Astrocyte (in vitro differentiated cells and primary cell): ENCODE measurements at regions not wholly inside any gene's neighbourhood (a gene's known extent, or its start where the extent isn't known, plus 50 kb on each side); places are given as distances from the start of the nearest gene placed in this dataset.

Experiments
- DNase-seq: peaks from one replicate; pipeline ENCODE4 v3.0.0-alpha.2; 2010; ENCODE audit warnings: low read depth
- FAIRE-seq: peaks from 2 replicates; lab custom pipeline; 2011; peaks lifted over from hg19 to GRCh38; lab: Jason Lieb, UNC
- H2AFZ ChIP-seq: 2 replicates; pipeline ENCODE4 v1.6.0; 2012; ENCODE audit warnings: low read depth, low read length, inconsistent platforms
- H3K27ac ChIP-seq: 2 replicates; pipeline ENCODE4 v1.5.1; 2011; ENCODE audit warnings: low read depth, low read length, inconsistent platforms
- H3K27me3 ChIP-seq: 2 replicates; pipeline ENCODE4 v1.6.0; 2011; ENCODE audit warnings: low read length, inconsistent platforms; ENCODE audit not compliant: insufficient read depth
- H3K36me3 ChIP-seq: 2 replicates; pipeline ENCODE4 v1.5.1; 2011; ENCODE audit warnings: low read length, inconsistent platforms; ENCODE audit not compliant: insufficient read depth
- H3K4me1 ChIP-seq: 2 replicates; pipeline ENCODE4 v1.5.1; 2011; ENCODE audit warnings: low read length, inconsistent platforms; ENCODE audit not compliant: insufficient read depth
- H3K4me2 ChIP-seq: 2 replicates; pipeline ENCODE4 v1.6.0; 2012; ENCODE audit warnings: low read length, inconsistent platforms
- H3K4me3 ChIP-seq: 2 replicates; pipeline ENCODE4 v1.5.1; 2011; ENCODE audit warnings: low read depth, mild to moderate bottlenecking, low read length, inconsistent platforms; ENCODE audit not compliant: insufficient read depth
- H3K79me2 ChIP-seq: 2 replicates; pipeline ENCODE4 v1.6.0; 2012; ENCODE audit warnings: mild to moderate bottlenecking, low read length, inconsistent platforms; ENCODE audit not compliant: insufficient read depth
- H3K9ac ChIP-seq: 2 replicates; pipeline ENCODE4 v1.6.0; 2012; ENCODE audit warnings: mild to moderate bottlenecking, low read length, inconsistent platforms
- H3K9me3 ChIP-seq: 2 replicates; pipeline ENCODE4 v1.5.1; 2012; ENCODE audit warnings: low read depth, mild to moderate bottlenecking, low read length, inconsistent platforms; ENCODE audit not compliant: insufficient read depth
- H4K20me1 ChIP-seq: 2 replicates; pipeline ENCODE4 v1.6.0; 2012; ENCODE audit warnings: low read length, inconsistent platforms; ENCODE audit not compliant: insufficient read depth
- H3K27ac Mint-ChIP-seq: one replicate; pipeline ENCODE4 v1.8.0; 2021; ENCODE audit warnings: mild to moderate bottlenecking, mixed read lengths; ENCODE audit not compliant: unreplicated experiment
- H3K27me3 Mint-ChIP-seq: one replicate; pipeline ENCODE4 v1.8.0; 2021; ENCODE audit warnings: low read depth, mixed read lengths; ENCODE audit not compliant: unreplicated experiment
- H3K36me3 Mint-ChIP-seq: one replicate; pipeline ENCODE4 v1.8.0; 2021; ENCODE audit warnings: low read depth, mixed read lengths; ENCODE audit not compliant: unreplicated experiment
- H3K4me1 Mint-ChIP-seq: one replicate; pipeline ENCODE4 v1.8.0; 2021; ENCODE audit warnings: low read depth, mixed read lengths; ENCODE audit not compliant: unreplicated experiment
- H3K4me3 Mint-ChIP-seq: one replicate; pipeline ENCODE4 v1.8.0; 2021; ENCODE audit warnings: mild to moderate bottlenecking, moderate library complexity, mixed read lengths; ENCODE audit not compliant: unreplicated experiment
- H3K9me3 Mint-ChIP-seq: one replicate; pipeline ENCODE4 v1.8.0; 2021; ENCODE audit warnings: mild to moderate bottlenecking, mixed read lengths; ENCODE audit not compliant: unreplicated experiment
- CTCF ChIP-seq: IDR thresholded peaks from 2 replicates; pipeline ENCODE4 v1.5.1; 2011; ENCODE audit warnings: low read depth, mild to moderate bottlenecking, inconsistent platforms, low read length, moderate library complexity; ENCODE audit not compliant: insufficient read depth
- EZH2 ChIP-seq: IDR thresholded peaks from 2 replicates; pipeline ENCODE4 v1.6.1; 2012; ENCODE audit warnings: mild to moderate bottlenecking, low read length, inconsistent platforms; ENCODE audit not compliant: insufficient read depth

- Histone ChIP-seq H3K27me3 (no peaks in the 10 kb centered on the region), H3K36me3 (no peaks in the 10 kb centered on the region), H4K20me1 (no peaks in the 10 kb centered on the region), H2AFZ (no peak overlapping the region), H3K27ac (no peak overlapping the region), H3K79me2 (no peaks in the 10 kb centered on the region), H3K9ac (no peak overlapping the region), H3K4me2 (no peak overlapping the region), H3K9me3 (no peaks in the 10 kb centered on the region), H3K4me3 (no peak overlapping the region), H3K4me1 (no peaks in the 10 kb centered on the region)
- no peak for FAIRE-seq
- H3K9me3 Mint-ChIP-seq, result no peaks in the 10 kb centered on the region
- no peaks in the 10 kb centered on the region for H3K27me3 Mint-ChIP-seq
- no peak for DNase-seq
- no peak overlapping the region for H3K27ac Mint-ChIP-seq
- H3K36me3 Mint-ChIP-seq, result no peaks in the 10 kb centered on the region
- H3K4me3 Mint-ChIP-seq, result no peak overlapping the region
- no peaks in the 10 kb centered on the region for H3K4me1 Mint-ChIP-seq
- TF ChIP-seq CTCF (no peak), EZH2 (no peak)
Measured at GRCh38 chr4:164529058-164529457, 224.9 kb upstream of the SMIM31 start.

- H3K9ac ChIP-seq, result no peak overlapping the region
- no peaks in the 10 kb centered on the region for H4K20me1 ChIP-seq
- no peaks in the 10 kb centered on the region for H3K27me3 Mint-ChIP-seq
- no peaks in the 10 kb centered on the region for H3K9me3 Mint-ChIP-seq
- H3K27me3 ChIP-seq, result no peaks in the 10 kb centered on the region
- no peak overlapping the region for H3K27ac Mint-ChIP-seq
- FAIRE-seq (no peak), DNase-seq (no peak)
- H3K4me3 Mint-ChIP-seq, result no peak overlapping the region
- no peaks in the 10 kb centered on the region for H3K79me2 ChIP-seq
- H3K4me3 ChIP-seq, result no peak overlapping the region
- no peaks in the 10 kb centered on the region for H3K9me3 ChIP-seq
- no peaks in the 10 kb centered on the region for H3K4me1 ChIP-seq
- no peak overlapping the region for H3K27ac ChIP-seq
- no peak overlapping the region for H2AFZ ChIP-seq
- H3K36me3 ChIP-seq, result no peaks in the 10 kb centered on the region
- no peak overlapping the region for H3K4me2 ChIP-seq
- H3K4me1 Mint-ChIP-seq, result no peaks in the 10 kb centered on the region
- H3K36me3 Mint-ChIP-seq, result no peaks in the 10 kb centered on the region
- TF ChIP-seq EZH2 (no peak), CTCF (no peak)
Measured at GRCh38 chr4:164529486-164529885, 224.4 kb upstream of the SMIM31 start.

GRCh38 chr4:164531336-164531735 lies 222.6 kb upstream of the SMIM31 start:
- peaks cover 8% of the 10 kb centered on the region for H3K4me1 Mint-ChIP-seq
- H3K36me3 Mint-ChIP-seq, result no peaks in the 10 kb centered on the region
- H3K4me2 ChIP-seq, result no peak overlapping the region
- TF ChIP-seq CTCF, result no peak
- no peak for TF ChIP-seq EZH2
- no peak for FAIRE-seq
- H3K27ac Mint-ChIP-seq, result no peak overlapping the region
- H3K4me3 Mint-ChIP-seq, result no peak overlapping the region
- H2AFZ ChIP-seq, result no peak overlapping the region
- H3K9me3 ChIP-seq, result no peaks in the 10 kb centered on the region
- no peaks in the 10 kb centered on the region for H3K27me3 ChIP-seq
- H3K4me3 ChIP-seq, result no peak overlapping the region
- H3K9me3 Mint-ChIP-seq, result peaks cover 2% of the 10 kb centered on the region
- no peaks in the 10 kb centered on the region for H3K4me1 ChIP-seq
- H3K27me3 Mint-ChIP-seq, result no peaks in the 10 kb centered on the region
- no peak overlapping the region for H3K9ac ChIP-seq
- no peaks in the 10 kb centered on the region for H3K79me2 ChIP-seq
- H3K36me3 ChIP-seq, result no peaks in the 10 kb centered on the region
- no peak overlapping the region for H3K27ac ChIP-seq
- DNase-seq, result no peak
- no peaks in the 10 kb centered on the region for H4K20me1 ChIP-seq
